ENCODE measurements at regions not wholly inside any gene's neighbourhood (a gene's known extent, or its start where the extent isn't known, plus 50 kb on each side); places are given as distances from the start of the nearest gene placed in this dataset.

GRCh38 chr14:34025325-34026017 is 74.6 kb upstream of the EGLN3 start:
- Histone ChIP-seq H3K4me1 (no peaks in the 10 kb centered on the region), H3K4me3 (no peak overlapping the region), H3K36me3 (no peaks in the 10 kb centered on the region), H3K9me3 (no peaks in the 10 kb centered on the region), H3K27ac (no peak overlapping the region), H3K27me3 (no peaks in the 10 kb centered on the region)
- DNase-seq, result no peak
- intact Hi-C loops (cut with DNase I), result no loop called here
- no peak for ATAC-seq
- 77% methylated on average over 4 of the region's 4 CpGs for WGBS (ENCODE audit: insufficient coverage, low coverage, low lambda C conversion rate, missing lambda C conversion rate)
- no peak for TF ChIP-seq POLR2A (IDR thresholded peaks at IDR 0.05)

GRCh38 chr14:34024768-34025144 is 73.9 kb upstream of the EGLN3 start:
- 56% methylated on average over 1 of the region's 2 CpGs for WGBS (ENCODE audit: insufficient coverage, low coverage, low lambda C conversion rate, missing lambda C conversion rate)
- intact Hi-C loops (cut with DNase I), result no loop called here

GRCh38 chr14:34023824-34024767 is 73.2 kb upstream of the EGLN3 start:
- Histone ChIP-seq H3K36me3 (no peaks in the 10 kb centered on the region), H3K4me1 (no peaks in the 10 kb centered on the region), H3K27me3 (no peaks in the 10 kb centered on the region), H3K4me3 (no peak overlapping the region), H3K27ac (no peak overlapping the region), H3K9me3 (no peaks in the 10 kb centered on the region)
- DNase-seq (no peak), ATAC-seq (peak in 1 of 4 donors; percentile 24)
- 25% methylated on average over 11 of the region's 13 CpGs for WGBS (ENCODE audit: insufficient coverage, low coverage, low lambda C conversion rate, missing lambda C conversion rate)
- no peak for TF ChIP-seq POLR2A (IDR thresholded peaks at IDR 0.05)
- intact Hi-C loops (cut with DNase I), result no loop called here

More at GRCh38 chr14:34024768-34025144, 73.9 kb upstream of the EGLN3 start:
- Histone ChIP-seq H3K4me3 (no peak overlapping the region), H3K36me3 (no peaks in the 10 kb centered on the region), H3K9me3 (no peaks in the 10 kb centered on the region), H3K27me3 (no peaks in the 10 kb centered on the region), H3K4me1 (no peaks in the 10 kb centered on the region), H3K27ac (no peak overlapping the region)
- DNase-seq (no peak), ATAC-seq (no peak)
- TF ChIP-seq CTCF (IDR thresholded peaks at IDR 0.05), result no peak
- TF ChIP-seq POLR2A (IDR thresholded peaks at IDR 0.05), result no peak

- Histone ChIP-seq H3K36me3 (no peaks in the 10 kb centered on the region), H3K9me3 (no peaks in the 10 kb centered on the region), H3K27me3 (no peaks in the 10 kb centered on the region), H3K27ac (no peak overlapping the region), H3K4me1 (no peaks in the 10 kb centered on the region), H3K4me3 (no peak overlapping the region)
- intact Hi-C loops (cut with DNase I), result no loop called here
- no peak for TF ChIP-seq POLR2A (IDR thresholded peaks at IDR 0.05)
- TF ChIP-seq CTCF (IDR thresholded peaks at IDR 0.05), result no peak
- WGBS (ENCODE audit: insufficient coverage, low coverage, low lambda C conversion rate, missing lambda C conversion rate), result no CpG with 5 or more reads among the region's 3 CpGs
- DNase-seq, result no peak
- ATAC-seq, result no peak
These were observed 70.2 kb upstream of the EGLN3 start for GRCh38 chr14:34021096-34021495.

GRCh38 chr14:34020014-34020413 is 69.1 kb upstream of the EGLN3 start:
- TF ChIP-seq CTCF (IDR thresholded peaks at IDR 0.05), result no peak
- TF ChIP-seq POLR2A (IDR thresholded peaks at IDR 0.05), result no peak
- Histone ChIP-seq H3K27ac (no peak overlapping the region), H3K27me3 (no peaks in the 10 kb centered on the region), H3K9me3 (no peaks in the 10 kb centered on the region), H3K36me3 (no peaks in the 10 kb centered on the region), H3K4me1 (no peaks in the 10 kb centered on the region), H3K4me3 (no peak overlapping the region)
- intact Hi-C loops (cut with DNase I), result no loop called here
- 68% methylated on average over 3 of the region's 3 CpGs for WGBS (ENCODE audit: insufficient coverage, low coverage, low lambda C conversion rate, missing lambda C conversion rate)
- ATAC-seq, result no peak
- DNase-seq, result no peak

Measured in right lobe of liver (tissue), 6 donors.